A549 (cell line): ENCODE measurements at regions not wholly inside any gene's neighbourhood (a gene's known extent, or its start where the extent isn't known, plus 50 kb on each side); places are given as distances from the start of the nearest gene placed in this dataset.

Experiments used
- ATAC-seq, 2 experiments: fragments of 200-7000 bp in 1 of 2; fragments of >200 bp in 1 of 2; cut with Nextera tagmentation in 1 of 2; cut with Tn5 transposase in 1 of 2; 3 replicates each; pipeline versions ENCODE4 v1.8.0 to v1.9.1; 2018 to 2020; ENCODE audit warnings: mild to moderate bottlenecking in 1 of 2, moderate library complexity in 1 of 2
- CTCF ChIA-PET: fragments of 300-600 bp; sonication (Branson Sonifier 250); formaldehyde crosslinking; extraction: SDS; loops from one replicate; lab custom pipeline; 2021; ENCODE audit warnings: antibody characterized with exemption, inconsistent platforms; lab: Yijun Ruan, JAX
- POLR2A ChIA-PET: fragments of 350-600 bp; formaldehyde crosslinking; extraction: SDS; loops from one replicate; lab custom pipeline; 2021; ENCODE audit warnings: antibody characterized with exemption, inconsistent platforms; lab: Yijun Ruan, JAX
- DNase-seq, 2 experiments: peaks; one replicate each; pipeline versions ENCODE4 v3.0.0 to v3.0.0-alpha.2; 2011 to 2016; ENCODE audit warnings: low read depth in 1 of 2, low spot score in 1 of 2
- FAIRE-seq: peaks from 2 replicates; lab custom pipeline; 2011; peaks lifted over from hg19 to GRCh38; lab: Jason Lieb, UNC
- H3K27ac ChIP-seq, 2 experiments: fragments of >200 bp; sonication (Bioruptor Twin); formaldehyde crosslinking; 3 replicates each; pipeline ENCODE4 v1.5.1; 2016 to 2017
- H3K4me1 ChIP-seq: fragments of >200 bp; sonication (Bioruptor Twin); formaldehyde crosslinking; 3 replicates; pipeline ENCODE4 v1.6.1; 2016
- H3K4me2 ChIP-seq: fragments of >200 bp; sonication (Bioruptor Twin); formaldehyde crosslinking; 3 replicates; pipeline ENCODE4 v1.6.1; 2016
- H3K4me3 ChIP-seq: fragments of >200 bp; sonication (Bioruptor Twin); formaldehyde crosslinking; 3 replicates; pipeline ENCODE4 v1.5.1; 2016
- H3K9me3 ChIP-seq: fragments of >200 bp; sonication (Bioruptor Twin); formaldehyde crosslinking; 3 replicates; pipeline ENCODE4 v1.6.1; 2016
- BCL3 ChIP-seq: fragments of >200 bp; sonication (Bioruptor Twin); formaldehyde crosslinking; IDR thresholded peaks from 3 replicates; pipeline ENCODE4 v1.6.1; 2016
- CBX2 ChIP-seq: fragments of 200-600 bp; sonication (generic); IDR thresholded peaks from 2 replicates; pipeline ENCODE4 v1.6.1; 2016; ENCODE audit warnings: low read depth, mild to moderate bottlenecking, borderline replicate concordance
- CBX8 ChIP-seq: fragments of 200-600 bp; sonication (generic); IDR thresholded peaks from 2 replicates; pipeline ENCODE4 v1.6.1; 2016
- CHD2 ChIP-seq: fragments of 150-350 bp; IDR thresholded peaks from 2 replicates; pipeline ENCODE4 v1.6.1; 2014; ENCODE audit warnings: low read length; ENCODE audit not compliant: partially characterized antibody
- E2F6 ChIP-seq: IDR thresholded peaks from 2 replicates; pipeline ENCODE4 v1.6.1; 2012; ENCODE audit warnings: low read depth, borderline replicate concordance
- EHMT2 ChIP-seq: fragments of 200-600 bp; sonication (generic); IDR thresholded peaks from 2 replicates; pipeline ENCODE4 v1.6.1; 2016; ENCODE audit warnings: antibody characterized with exemption, low read depth, mild to moderate bottlenecking, moderate library complexity
- FOSL2 ChIP-seq, 2 experiments: fragments of 450-650 bp in 1 of 2; fragments of >200 bp in 1 of 2; sonication (Bioruptor Twin) in 1 of 2; formaldehyde crosslinking; IDR thresholded peaks; 2 replicates each; pipeline versions ENCODE4 v1.5.0 to v1.6.1; 2016 to 2020; ENCODE audit warnings: mild to moderate bottlenecking in 1 of 2, moderate library complexity in 1 of 2
- GATA3 ChIP-seq: IDR thresholded peaks from 2 replicates; pipeline ENCODE4 v1.6.1; 2012; ENCODE audit warnings: borderline replicate concordance
- HEYL ChIP-seq: fragments of 250-450 bp; sonication (Bioruptor Pico); IDR thresholded peaks from 2 replicates; pipeline ENCODE4 v1.8.0; 2021; ENCODE audit warnings: mild to moderate bottlenecking, moderate library complexity
- HMGXB4 ChIP-seq: fragments of 250-450 bp; sonication (Bioruptor Pico); IDR thresholded peaks from 2 replicates; pipeline ENCODE4 v1.5.0; 2021; ENCODE audit warnings: mild to moderate bottlenecking, moderate library complexity, borderline replicate concordance
- JUN ChIP-seq, 2 experiments: fragments of >200 bp; sonication (Bioruptor Twin); formaldehyde crosslinking; IDR thresholded peaks; 2 replicates in 1 of 2; 3 replicates in 1 of 2; pipeline ENCODE4 v1.6.1; 2016 to 2017
- KDM1A ChIP-seq: fragments of 200-600 bp; sonication (generic); IDR thresholded peaks from 2 replicates; pipeline ENCODE4 v1.6.1; 2016; ENCODE audit warnings: low read depth, mild to moderate bottlenecking
- PBX3 ChIP-seq: IDR thresholded peaks from 2 replicates; pipeline ENCODE4 v1.6.1; 2012
- POLR2AphosphoS2 ChIP-seq: conservative IDR thresholded peaks from 2 replicates; pipeline ENCODE4 v1.6.1; 2012; ENCODE audit warnings: low read length, improper control_type of control experiment, inconsistent platforms
- RFX5 ChIP-seq: fragments of 450-650 bp; IDR thresholded peaks from 2 replicates; pipeline ENCODE4 v1.7.1; 2014; ENCODE audit warnings: antibody characterized with exemption, mild to moderate bottlenecking, moderate library complexity
- TP53 ChIP-seq: fragments of 250-450 bp; sonication (Bioruptor Pico); IDR thresholded peaks from 2 replicates; pipeline ENCODE4 v1.5.0; 2021; ENCODE audit warnings: mild to moderate bottlenecking, moderate library complexity
- USF2 ChIP-seq: fragments of 450-650 bp; IDR thresholded peaks from 2 replicates; pipeline ENCODE4 v1.6.1; 2014; ENCODE audit warnings: antibody characterized with exemption
- ZC3H11A ChIP-seq: fragments of 450-650 bp; IDR thresholded peaks from 2 replicates; pipeline ENCODE4 v1.6.1; 2014; ENCODE audit warnings: antibody characterized with exemption, mild to moderate bottlenecking
- ZFP36 ChIP-seq: fragments of 450-650 bp; IDR thresholded peaks from 2 replicates; pipeline ENCODE4 v1.6.1; 2014; ENCODE audit warnings: borderline replicate concordance; ENCODE audit not compliant: partially characterized antibody
- WGBS: methylation state at CpG from one replicate; pipeline ENCODE4 v1.1.6; 2017; ENCODE audit errors: missing lambda C conversion rate; 5-methylcytosine and 5-hydroxymethylcytosine counted together

GRCh38 chr4:127548990-127549925 lies 83.5 kb upstream of the INTU start:
- DNase-seq (no peak), FAIRE-seq (no peak), ATAC-seq (no peak)
- CTCF ChIA-PET, result interaction anchor here (0.6 kb wide), 1 partner anchor 11 kb away, joined by 6 read pairs; no protein-coding TSS in a partner anchor
- TF ChIP-seq POLR2AphosphoS2, result no peak
- Histone ChIP-seq H3K4me1 (no peaks in the 10 kb centered on the region), H3K4me3 (no peak overlapping the region), H3K9me3 (no peaks in the 10 kb centered on the region), H3K27ac (no peak overlapping the region), H3K4me2 (no peak overlapping the region)
- POLR2A ChIA-PET, result no interaction called here
- 27% methylated on average over 2 of the region's 2 CpGs for WGBS

GRCh38 chr4:127555106-127555505 lies 77.7 kb upstream of the INTU start:
- POLR2A ChIA-PET, result no interaction called here
- FAIRE-seq (no peak), DNase-seq (no peak), ATAC-seq (no peak)
- Histone ChIP-seq H3K27ac (no peak overlapping the region), H3K4me2 (no peak overlapping the region), H3K4me1 (no peaks in the 10 kb centered on the region), H3K9me3 (no peaks in the 10 kb centered on the region), H3K4me3 (no peak overlapping the region)
- CTCF ChIA-PET, result no interaction called here
- 7% methylated on average over 1 of the region's 1 CpG for WGBS
- TF ChIP-seq EHMT2, result no peak
- no peak for TF ChIP-seq KDM1A
- no peak for TF ChIP-seq HMGXB4
- TF ChIP-seq PBX3, result no peak
- TF ChIP-seq GATA3, result no peak
- TF ChIP-seq ZFP36, result no peak
- TF ChIP-seq HEYL (CRISPR knock-in tag), result no peak
- no peak for TF ChIP-seq TP53 (CRISPR knock-in tag)
- no peak for TF ChIP-seq CBX2
- TF ChIP-seq E2F6, result no peak
- TF ChIP-seq RFX5, result no peak
- TF ChIP-seq ZC3H11A, result no peak
- TF ChIP-seq USF2, result no peak
- TF ChIP-seq FOSL2 (IDR thresholded peaks at IDR 0.05), result no peak
- no peak for TF ChIP-seq FOSL2 (CRISPR knock-in tag; IDR thresholded peaks at IDR 0.05)
- TF ChIP-seq BCL3, result no peak
- no peak for TF ChIP-seq JUN (IDR thresholded peaks at IDR 0.05)
- TF ChIP-seq CHD2, result no peak
- no peak for TF ChIP-seq CBX8
